22Rv1 (cell line): ENCODE measurements at regions not wholly inside any gene's neighbourhood (a gene's known extent, or its start where the extent isn't known, plus 50 kb on each side); places are given as distances from the start of the nearest gene placed in this dataset.
"Not testable (repeated sequence)": the region's sequence is repeated elsewhere in the genome, so short reads cannot be mapped to it uniquely, and the experiment has no call there.

ENCODE experiments used
- H3K27ac ChIP-seq: fragments of 450-650 bp; 2 replicates; pipeline ENCODE4 v1.5.1; 2017
- ZFX ChIP-seq: fragments of 450-650 bp; IDR thresholded peaks from 2 replicates; pipeline ENCODE4 v1.6.1; 2017; ENCODE audit warnings: antibody characterized with exemption, borderline replicate concordance
- TF ChIP-seq, protein P1 (sequence below): fragments of 450-650 bp; IDR thresholded peaks from 2 replicates; pipeline ENCODE4 v1.5.1; 2017; ENCODE audit warnings: mild to moderate bottlenecking

- TF ChIP-seq, protein P1, sequence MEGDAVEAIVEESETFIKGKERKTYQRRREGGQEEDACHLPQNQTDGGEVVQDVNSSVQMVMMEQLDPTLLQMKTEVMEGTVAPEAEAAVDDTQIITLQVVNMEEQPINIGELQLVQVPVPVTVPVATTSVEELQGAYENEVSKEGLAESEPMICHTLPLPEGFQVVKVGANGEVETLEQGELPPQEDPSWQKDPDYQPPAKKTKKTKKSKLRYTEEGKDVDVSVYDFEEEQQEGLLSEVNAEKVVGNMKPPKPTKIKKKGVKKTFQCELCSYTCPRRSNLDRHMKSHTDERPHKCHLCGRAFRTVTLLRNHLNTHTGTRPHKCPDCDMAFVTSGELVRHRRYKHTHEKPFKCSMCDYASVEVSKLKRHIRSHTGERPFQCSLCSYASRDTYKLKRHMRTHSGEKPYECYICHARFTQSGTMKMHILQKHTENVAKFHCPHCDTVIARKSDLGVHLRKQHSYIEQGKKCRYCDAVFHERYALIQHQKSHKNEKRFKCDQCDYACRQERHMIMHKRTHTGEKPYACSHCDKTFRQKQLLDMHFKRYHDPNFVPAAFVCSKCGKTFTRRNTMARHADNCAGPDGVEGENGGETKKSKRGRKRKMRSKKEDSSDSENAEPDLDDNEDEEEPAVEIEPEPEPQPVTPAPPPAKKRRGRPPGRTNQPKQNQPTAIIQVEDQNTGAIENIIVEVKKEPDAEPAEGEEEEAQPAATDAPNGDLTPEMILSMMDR = no peak
- no peak for TF ChIP-seq ZFX
- no peak overlapping the region for H3K27ac ChIP-seq
These were observed 133.7 kb downstream of the DMAC1 start for GRCh38 chr9:7665874-7666273.

DNA sequence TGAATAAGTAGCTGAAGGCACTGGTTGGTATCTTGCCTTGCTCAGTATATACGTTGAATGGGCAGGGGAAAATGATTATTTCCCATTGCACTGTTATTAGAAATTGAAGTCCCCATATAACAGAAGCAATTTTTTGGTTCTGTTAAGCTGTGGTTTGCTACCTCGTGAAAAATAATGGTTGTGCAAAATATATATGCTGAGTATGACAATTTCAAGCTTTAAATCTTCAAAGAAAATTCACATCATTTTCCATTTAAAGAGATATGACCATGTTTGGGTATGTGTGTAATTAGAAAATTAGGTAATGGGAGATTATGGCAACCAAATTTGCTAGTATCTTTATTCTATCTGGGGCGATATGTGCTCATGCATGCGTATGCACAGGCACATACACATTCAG is 139.8 kb downstream of the DMAC1 start:
- no peak overlapping the region for H3K27ac ChIP-seq
- TF ChIP-seq, protein P1 = no peak
- TF ChIP-seq ZFX = no peak

DNA sequence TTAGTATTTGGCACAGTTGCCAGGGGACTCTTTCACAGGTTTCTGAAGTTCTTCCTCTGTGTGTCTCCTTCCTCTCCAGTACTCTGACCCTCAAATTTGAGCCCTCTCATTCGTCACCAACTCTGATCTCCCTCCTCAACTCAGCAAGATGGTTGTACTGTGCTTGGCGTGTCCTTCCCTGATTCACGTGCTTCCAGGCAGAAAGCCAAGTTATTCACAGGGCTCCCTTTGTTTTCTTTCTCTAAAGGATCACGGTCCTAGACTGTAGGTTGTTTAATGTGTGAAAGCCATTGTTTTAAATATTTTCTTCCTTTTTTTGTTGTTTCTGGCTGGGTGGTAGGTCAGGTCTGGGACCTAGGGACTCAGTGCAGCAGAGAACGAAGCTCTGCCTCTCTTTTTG is 142.9 kb downstream of the DMAC1 start:
- TF ChIP-seq ZFX = no peak
- no peak overlapping the region for H3K27ac ChIP-seq

DNA sequence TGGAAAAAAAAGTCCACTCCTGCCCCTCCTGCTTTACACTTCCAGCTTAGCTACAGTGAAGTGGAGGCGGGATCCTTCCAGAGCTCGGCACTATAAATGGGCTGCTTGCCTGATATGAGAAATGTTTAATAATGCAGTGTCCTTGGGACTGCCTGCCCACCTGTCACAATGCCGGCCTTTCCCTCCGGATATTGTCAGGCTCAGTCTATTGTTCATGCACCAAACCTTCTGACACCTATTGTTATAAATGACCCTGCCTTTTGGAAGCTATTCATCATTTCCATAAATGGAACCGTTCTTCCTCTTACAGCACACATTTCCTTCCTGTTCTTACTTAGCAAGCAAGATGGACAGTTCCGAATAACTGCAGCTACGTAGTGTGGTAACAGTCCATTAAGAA is 146.3 kb downstream of the DMAC1 start:
- H3K27ac ChIP-seq = no peak overlapping the region
- no peak for TF ChIP-seq ZFX
- TF ChIP-seq, protein P1 = no peak

GRCh38 chr9:7640231-7640630 is 159.3 kb downstream of the DMAC1 start:
- TF ChIP-seq, protein P1 = no peak
- TF ChIP-seq ZFX = no peak
- no peak overlapping the region for H3K27ac ChIP-seq

DNA sequence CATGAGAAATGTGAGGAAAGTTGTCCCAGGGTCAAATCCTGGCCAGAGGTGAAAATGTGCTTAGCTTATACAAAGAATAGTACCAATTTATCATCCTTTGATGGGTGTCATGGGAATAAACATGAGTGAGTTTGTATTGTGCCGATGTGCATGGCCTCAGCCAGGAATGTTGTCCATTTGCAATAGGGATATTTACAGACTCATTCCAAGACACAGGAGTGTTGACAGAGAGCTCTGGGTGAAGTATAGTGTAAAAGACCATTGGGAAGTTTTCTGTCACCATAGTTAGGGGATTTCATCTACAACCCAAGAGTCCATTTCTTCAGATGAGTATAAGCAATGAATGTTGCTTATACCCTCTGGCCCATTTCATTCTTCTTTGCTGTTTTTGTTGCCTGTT is 160.1 kb downstream of the DMAC1 start:
- no peak overlapping the region for H3K27ac ChIP-seq
- TF ChIP-seq, protein P1 = no peak
- no peak for TF ChIP-seq ZFX

DNA sequence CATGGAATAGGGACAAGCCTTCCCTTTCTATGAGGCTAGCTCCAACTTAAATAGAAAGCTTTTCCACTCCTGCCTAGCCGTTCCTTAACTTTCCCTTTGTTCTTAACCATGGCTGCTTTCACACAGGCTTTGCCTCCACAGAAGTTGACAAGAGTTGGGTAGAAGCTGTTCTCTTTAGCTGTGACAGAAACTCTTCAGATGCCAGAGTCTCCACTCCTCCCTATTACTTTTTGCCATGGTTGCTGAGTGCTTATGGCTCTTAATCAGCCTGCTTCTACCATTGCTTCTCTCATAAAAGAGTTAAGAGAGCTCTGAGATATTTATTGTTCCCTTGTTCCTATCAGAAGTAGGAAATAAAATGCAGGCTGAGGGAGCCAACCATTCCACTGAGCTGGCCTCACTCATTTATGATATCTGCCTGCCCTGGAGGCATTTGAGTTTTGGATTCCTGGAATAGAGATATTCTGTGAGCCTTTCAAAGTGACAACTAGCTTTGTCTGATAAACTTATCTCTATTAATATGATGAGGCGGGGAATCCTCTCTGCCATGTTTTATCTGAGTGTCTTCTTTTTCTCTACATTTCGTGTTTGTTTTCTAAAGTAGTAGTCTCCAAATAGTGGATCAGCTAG is 162.6 kb downstream of the DMAC1 start:
- TF ChIP-seq, protein P1 = no peak
- TF ChIP-seq ZFX = no peak
- H3K27ac ChIP-seq = no peak overlapping the region

DNA sequence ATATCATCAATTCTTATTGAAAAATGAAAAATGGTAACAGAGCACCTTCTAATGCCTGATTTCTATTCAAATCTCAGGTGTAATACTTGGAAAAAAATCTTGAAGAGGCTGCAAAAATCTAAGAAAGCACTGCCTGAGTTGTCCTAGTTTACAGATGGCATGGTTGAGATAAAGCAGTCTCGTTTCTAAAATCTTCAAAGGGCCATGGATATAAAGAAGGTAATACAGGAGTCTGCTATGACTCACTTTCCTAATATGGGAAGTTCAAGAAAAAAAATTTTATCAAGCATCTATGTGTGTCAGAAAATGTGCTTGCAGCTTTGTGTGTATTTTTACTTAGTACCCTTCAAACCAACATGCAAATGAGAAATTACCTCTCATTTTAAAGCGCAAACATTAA is 163.3 kb downstream of the DMAC1 start:
- H3K27ac ChIP-seq = no peak overlapping the region
- no peak for TF ChIP-seq ZFX
- TF ChIP-seq, protein P1 = no peak

DNA sequence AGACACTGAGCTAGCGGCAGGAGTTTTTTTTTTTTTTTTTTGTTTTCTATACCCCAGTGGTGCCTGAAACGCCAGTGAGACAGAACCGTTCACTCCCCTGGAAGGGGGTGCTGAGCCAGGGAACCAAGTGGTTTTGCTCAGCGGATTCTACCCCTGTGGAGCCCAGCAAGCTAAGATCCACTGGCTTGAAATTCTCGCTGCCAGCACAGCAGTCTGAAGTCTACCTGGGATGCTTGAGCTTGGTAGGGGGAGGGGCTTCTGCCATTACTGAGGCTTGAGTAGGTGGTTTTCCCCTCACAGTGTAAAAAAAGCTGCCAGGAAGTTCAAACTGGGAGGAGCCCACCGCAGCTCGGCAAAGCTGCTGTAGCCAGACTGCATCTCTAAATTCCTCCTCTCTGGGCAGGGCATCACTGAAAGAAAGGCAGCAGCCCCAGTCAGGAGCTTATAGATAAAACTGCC is 173.0 kb downstream of the DMAC1 start:
- not testable (repeated sequence) for H3K27ac ChIP-seq
